ENCODE measurements at regions not wholly inside any gene's neighbourhood (a gene's known extent, or its start where the extent isn't known, plus 50 kb on each side); places are given as distances from the start of the nearest gene placed in this dataset.

GRCh38 chr5:96232602-96233001 lies 200.4 kb downstream of the PCSK1 start:
- no peak for DNase-seq (ENCODE audit: low read depth)
- TF ChIP-seq, protein P1, sequence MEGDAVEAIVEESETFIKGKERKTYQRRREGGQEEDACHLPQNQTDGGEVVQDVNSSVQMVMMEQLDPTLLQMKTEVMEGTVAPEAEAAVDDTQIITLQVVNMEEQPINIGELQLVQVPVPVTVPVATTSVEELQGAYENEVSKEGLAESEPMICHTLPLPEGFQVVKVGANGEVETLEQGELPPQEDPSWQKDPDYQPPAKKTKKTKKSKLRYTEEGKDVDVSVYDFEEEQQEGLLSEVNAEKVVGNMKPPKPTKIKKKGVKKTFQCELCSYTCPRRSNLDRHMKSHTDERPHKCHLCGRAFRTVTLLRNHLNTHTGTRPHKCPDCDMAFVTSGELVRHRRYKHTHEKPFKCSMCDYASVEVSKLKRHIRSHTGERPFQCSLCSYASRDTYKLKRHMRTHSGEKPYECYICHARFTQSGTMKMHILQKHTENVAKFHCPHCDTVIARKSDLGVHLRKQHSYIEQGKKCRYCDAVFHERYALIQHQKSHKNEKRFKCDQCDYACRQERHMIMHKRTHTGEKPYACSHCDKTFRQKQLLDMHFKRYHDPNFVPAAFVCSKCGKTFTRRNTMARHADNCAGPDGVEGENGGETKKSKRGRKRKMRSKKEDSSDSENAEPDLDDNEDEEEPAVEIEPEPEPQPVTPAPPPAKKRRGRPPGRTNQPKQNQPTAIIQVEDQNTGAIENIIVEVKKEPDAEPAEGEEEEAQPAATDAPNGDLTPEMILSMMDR (IDR thresholded peaks at IDR 0.05; ENCODE audit: insufficient read depth, low read depth, low read length): no peak

DNA sequence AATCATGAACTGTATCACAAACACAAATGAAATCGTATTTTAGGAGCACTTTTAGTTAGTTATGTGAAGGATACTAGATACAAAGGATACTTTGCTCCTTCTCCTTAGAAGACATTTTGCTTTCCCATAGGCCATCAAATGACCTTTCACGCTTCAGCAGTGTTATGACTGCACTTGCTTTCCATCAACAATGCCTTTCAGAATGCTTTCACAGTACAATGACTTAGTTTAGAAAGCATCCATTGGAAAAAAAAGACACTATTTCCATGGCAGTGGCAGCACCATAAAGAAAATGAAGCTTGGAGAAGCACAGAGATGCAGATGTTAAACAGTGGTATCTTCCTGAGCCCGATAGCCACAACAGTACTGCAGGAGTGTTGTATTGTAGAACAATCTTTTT lies 203.9 kb downstream of the PCSK1 start:
- H3K4me3 ChIP-seq (ENCODE audit: low read depth, low read length): no peak overlapping the region
- DNase-seq (ENCODE audit: low read depth): no peak
- TF ChIP-seq, protein P1 (IDR thresholded peaks at IDR 0.05; ENCODE audit: insufficient read depth, low read depth, low read length): no peak

More at GRCh38 chr5:96232602-96233001, 200.4 kb downstream of the PCSK1 start:
- no peak overlapping the region for H3K4me3 ChIP-seq (ENCODE audit: low read depth, low read length)

- TF ChIP-seq, protein P1 (IDR thresholded peaks at IDR 0.05; ENCODE audit: insufficient read depth, low read depth, low read length): no peak
- no peak for DNase-seq (ENCODE audit: low read depth)
- no peak overlapping the region for H3K4me3 ChIP-seq (ENCODE audit: low read depth, low read length)
These were observed 204.6 kb downstream of the PCSK1 start for GRCh38 chr5:96228408-96228807.

DNA sequence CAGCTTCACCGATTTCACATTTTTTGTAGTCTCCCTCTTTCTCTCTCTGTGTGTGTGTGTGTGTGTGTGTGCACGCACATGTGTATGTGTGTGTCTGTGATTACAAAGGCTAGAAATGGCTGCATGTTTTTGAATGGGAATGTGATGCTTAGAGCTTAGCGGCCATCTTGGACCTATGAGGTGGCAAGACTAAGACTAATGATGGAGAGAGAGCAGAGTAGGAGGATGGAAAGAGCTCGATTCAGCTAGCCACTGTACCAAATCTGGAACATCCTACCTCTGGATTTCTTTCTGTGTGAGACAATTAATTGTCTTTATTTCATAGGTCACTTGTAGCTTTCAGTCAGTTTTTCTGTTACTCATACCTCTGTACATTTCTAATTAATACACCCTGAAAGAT lies 205.1 kb downstream of the PCSK1 start:
- DNase-seq (ENCODE audit: low read depth): no peak
- H3K4me3 ChIP-seq (ENCODE audit: low read depth, low read length): no peak overlapping the region
- TF ChIP-seq, protein P1 (IDR thresholded peaks at IDR 0.05; ENCODE audit: insufficient read depth, low read depth, low read length): no peak

DNA sequence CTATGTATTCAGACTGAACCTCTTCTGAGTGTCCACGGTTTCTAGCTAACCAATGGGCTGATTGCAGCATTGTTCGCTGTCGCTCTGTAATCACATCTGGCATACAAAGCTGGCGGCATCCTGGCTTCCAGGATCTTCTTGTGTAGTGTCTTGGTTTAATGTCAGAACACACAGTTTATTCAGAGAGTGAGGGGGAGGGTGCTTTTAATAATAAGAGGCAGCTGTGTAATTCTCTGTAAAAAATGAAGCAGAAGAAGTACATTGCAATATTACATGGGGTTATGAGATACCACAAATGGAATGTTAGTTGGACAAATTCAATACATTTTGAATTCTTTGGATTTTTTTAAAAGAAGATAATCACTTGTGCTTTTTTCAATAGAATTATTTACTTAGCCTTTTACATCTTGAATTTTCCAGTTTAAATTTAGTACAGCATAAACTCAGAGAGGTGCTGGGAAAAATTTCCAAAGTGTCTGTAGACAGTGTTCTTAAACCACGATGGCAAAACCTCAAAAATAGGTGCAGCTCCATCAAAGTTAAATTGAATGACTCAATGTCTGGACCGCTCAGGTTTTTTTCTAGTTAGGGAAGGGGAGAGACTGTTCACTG lies 206.0 kb downstream of the PCSK1 start:
- no peak overlapping the region for H3K4me3 ChIP-seq (ENCODE audit: low read depth, low read length)
- TF ChIP-seq, protein P1 (IDR thresholded peaks at IDR 0.05; ENCODE audit: insufficient read depth, low read depth, low read length): no peak
- peak; percentile 87 for DNase-seq (ENCODE audit: low read depth)

GRCh38 chr5:96222129-96222528 lies 210.9 kb downstream of the PCSK1 start:
- DNase-seq (ENCODE audit: low read depth): no peak
- H3K4me3 ChIP-seq (ENCODE audit: low read depth, low read length): no peak overlapping the region
- TF ChIP-seq, protein P1 (IDR thresholded peaks at IDR 0.05; ENCODE audit: insufficient read depth, low read depth, low read length): no peak

Measured in fibroblast of villous mesenchyme (primary cell).